Parathyroid adenoma (tissue), 2 donors: ENCODE measurements at regions not wholly inside any gene's neighbourhood (a gene's known extent, or its start where the extent isn't known, plus 50 kb on each side); places are given as distances from the start of the nearest gene placed in this dataset.

Source experiments
- H2AFZ ChIP-seq: fragments of 300-600 bp; sonication (generic); one replicate; pipeline ENCODE4 v1.7.0; 2017; ENCODE audit warnings: antibody characterized with exemption, mild to moderate bottlenecking
- H3K27ac ChIP-seq: fragments of 300-600 bp; sonication (generic); one replicate; pipeline ENCODE4 v1.7.0; 2017
- H3K27me3 ChIP-seq: fragments of 300-600 bp; sonication (generic); one replicate; pipeline ENCODE4 v1.7.0; 2017; ENCODE audit warnings: low read length; ENCODE audit not compliant: control insufficient read depth, insufficient read depth
- H3K36me3 ChIP-seq: fragments of 300-600 bp; sonication (generic); one replicate; pipeline ENCODE4 v1.7.0; 2017; ENCODE audit warnings: low read length; ENCODE audit not compliant: control insufficient read depth, insufficient read depth
- H3K4me1 ChIP-seq: fragments of 300-600 bp; sonication (generic); one replicate; pipeline ENCODE4 v1.7.0; 2017; ENCODE audit warnings: control low read depth
- H3K4me2 ChIP-seq: fragments of 300-600 bp; sonication (generic); one replicate; pipeline ENCODE4 v1.7.0; 2017; ENCODE audit warnings: low read length
- H3K4me3 ChIP-seq: fragments of 300-600 bp; sonication (generic); one replicate; pipeline ENCODE4 v1.7.0; 2017; ENCODE audit warnings: low read depth, low read length
- H3K79me2 ChIP-seq: fragments of 300-600 bp; sonication (generic); one replicate; pipeline ENCODE4 v1.7.0; 2017; ENCODE audit warnings: control low read depth
- H3K9ac ChIP-seq: fragments of 300-600 bp; sonication (generic); one replicate; pipeline ENCODE4 v1.7.0; 2017; ENCODE audit warnings: mild to moderate bottlenecking
- H3K9me3 ChIP-seq: fragments of 300-600 bp; sonication (generic); one replicate; pipeline ENCODE4 v1.7.0; 2017; ENCODE audit warnings: low read length; ENCODE audit not compliant: control insufficient read depth
- TF ChIP-seq, protein P1 (sequence below): fragments of 300-600 bp; sonication (generic); IDR thresholded peaks from one replicate; pipeline ENCODE4 v1.7.0; 2017; ENCODE audit warnings: antibody characterized with exemption, mild to moderate bottlenecking
- donor health status: primary hyperparathyroidism.

DNA sequence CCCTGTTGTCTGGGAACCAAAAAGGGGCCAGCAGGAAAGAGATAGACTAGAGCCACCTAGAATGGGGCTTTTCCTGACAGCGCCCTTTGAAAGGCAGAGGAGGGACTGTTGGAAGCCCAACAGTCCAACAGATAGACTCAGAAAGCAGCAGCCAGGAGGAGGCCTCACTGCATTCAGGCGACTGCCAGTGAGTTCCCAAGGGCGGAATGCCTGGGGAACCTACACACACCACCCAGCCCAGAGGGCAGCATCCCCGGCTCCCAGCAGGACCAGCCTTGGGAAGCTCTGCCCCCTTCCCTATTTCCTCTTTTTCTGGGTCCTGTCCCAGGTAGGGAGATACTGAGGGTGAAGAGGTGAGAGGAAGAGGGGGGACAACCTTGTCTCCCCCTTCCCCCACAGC, 192.4 kb upstream of the KLF4 start:
- TF ChIP-seq, protein P1, sequence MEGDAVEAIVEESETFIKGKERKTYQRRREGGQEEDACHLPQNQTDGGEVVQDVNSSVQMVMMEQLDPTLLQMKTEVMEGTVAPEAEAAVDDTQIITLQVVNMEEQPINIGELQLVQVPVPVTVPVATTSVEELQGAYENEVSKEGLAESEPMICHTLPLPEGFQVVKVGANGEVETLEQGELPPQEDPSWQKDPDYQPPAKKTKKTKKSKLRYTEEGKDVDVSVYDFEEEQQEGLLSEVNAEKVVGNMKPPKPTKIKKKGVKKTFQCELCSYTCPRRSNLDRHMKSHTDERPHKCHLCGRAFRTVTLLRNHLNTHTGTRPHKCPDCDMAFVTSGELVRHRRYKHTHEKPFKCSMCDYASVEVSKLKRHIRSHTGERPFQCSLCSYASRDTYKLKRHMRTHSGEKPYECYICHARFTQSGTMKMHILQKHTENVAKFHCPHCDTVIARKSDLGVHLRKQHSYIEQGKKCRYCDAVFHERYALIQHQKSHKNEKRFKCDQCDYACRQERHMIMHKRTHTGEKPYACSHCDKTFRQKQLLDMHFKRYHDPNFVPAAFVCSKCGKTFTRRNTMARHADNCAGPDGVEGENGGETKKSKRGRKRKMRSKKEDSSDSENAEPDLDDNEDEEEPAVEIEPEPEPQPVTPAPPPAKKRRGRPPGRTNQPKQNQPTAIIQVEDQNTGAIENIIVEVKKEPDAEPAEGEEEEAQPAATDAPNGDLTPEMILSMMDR = no peak
- Histone ChIP-seq H3K4me3 (no peak overlapping the region), H3K4me1 (no peaks in the 10 kb centered on the region), H3K9me3 (no peaks in the 10 kb centered on the region), H3K27me3 (no peaks in the 10 kb centered on the region), H3K36me3 (no peaks in the 10 kb centered on the region), H2AFZ (no peak overlapping the region), H3K79me2 (no peaks in the 10 kb centered on the region), H3K27ac (no peak overlapping the region), H3K4me2 (no peak overlapping the region), H3K9ac (no peak overlapping the region)

- Histone ChIP-seq H3K27ac (no peak overlapping the region), H3K36me3 (no peaks in the 10 kb centered on the region), H3K4me1 (no peaks in the 10 kb centered on the region), H3K4me2 (no peak overlapping the region), H3K9me3 (no peaks in the 10 kb centered on the region), H3K27me3 (no peaks in the 10 kb centered on the region), H3K9ac (no peak overlapping the region), H3K79me2 (no peaks in the 10 kb centered on the region), H2AFZ (no peak overlapping the region), H3K4me3 (no peak overlapping the region)
- TF ChIP-seq, protein P1 = no peak
Observed at GRCh38 chr9:107675351-107676259, 186.0 kb upstream of the KLF4 start.

DNA sequence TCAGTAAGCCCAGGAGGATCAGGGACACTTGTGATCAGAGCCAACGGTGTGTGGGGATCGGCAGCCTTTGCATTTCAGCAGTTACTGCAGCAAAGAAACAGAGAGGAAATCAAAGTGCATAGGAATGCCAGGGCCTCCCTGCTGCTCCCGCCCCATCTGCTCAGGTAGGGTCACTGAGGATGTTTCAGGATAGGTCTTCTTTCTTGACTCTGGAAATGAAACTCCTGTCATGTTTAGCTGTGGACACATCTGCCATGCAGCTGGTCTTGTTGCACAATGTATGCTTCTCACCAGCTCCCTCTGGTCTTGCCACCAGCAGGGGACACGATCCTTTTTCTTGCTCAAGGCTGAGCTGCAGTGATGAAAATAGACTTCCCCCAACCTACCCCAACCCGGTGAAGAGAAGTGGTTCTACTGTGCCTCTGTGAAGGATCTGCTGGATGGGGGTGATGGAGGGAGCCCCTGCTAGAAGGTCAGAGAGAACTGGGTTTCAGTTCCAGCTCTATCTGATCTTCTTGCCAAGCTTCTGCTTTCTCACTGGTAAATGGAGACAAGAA, 185.2 kb upstream of the KLF4 start:
- TF ChIP-seq, protein P1 = no peak
- Histone ChIP-seq H3K4me2 (no peak overlapping the region), H3K4me3 (no peak overlapping the region), H3K27me3 (no peaks in the 10 kb centered on the region), H3K9ac (no peak overlapping the region), H3K36me3 (no peaks in the 10 kb centered on the region), H3K27ac (no peak overlapping the region), H2AFZ (no peak overlapping the region), H3K9me3 (no peaks in the 10 kb centered on the region), H3K79me2 (no peaks in the 10 kb centered on the region), H3K4me1 (no peaks in the 10 kb centered on the region)

DNA sequence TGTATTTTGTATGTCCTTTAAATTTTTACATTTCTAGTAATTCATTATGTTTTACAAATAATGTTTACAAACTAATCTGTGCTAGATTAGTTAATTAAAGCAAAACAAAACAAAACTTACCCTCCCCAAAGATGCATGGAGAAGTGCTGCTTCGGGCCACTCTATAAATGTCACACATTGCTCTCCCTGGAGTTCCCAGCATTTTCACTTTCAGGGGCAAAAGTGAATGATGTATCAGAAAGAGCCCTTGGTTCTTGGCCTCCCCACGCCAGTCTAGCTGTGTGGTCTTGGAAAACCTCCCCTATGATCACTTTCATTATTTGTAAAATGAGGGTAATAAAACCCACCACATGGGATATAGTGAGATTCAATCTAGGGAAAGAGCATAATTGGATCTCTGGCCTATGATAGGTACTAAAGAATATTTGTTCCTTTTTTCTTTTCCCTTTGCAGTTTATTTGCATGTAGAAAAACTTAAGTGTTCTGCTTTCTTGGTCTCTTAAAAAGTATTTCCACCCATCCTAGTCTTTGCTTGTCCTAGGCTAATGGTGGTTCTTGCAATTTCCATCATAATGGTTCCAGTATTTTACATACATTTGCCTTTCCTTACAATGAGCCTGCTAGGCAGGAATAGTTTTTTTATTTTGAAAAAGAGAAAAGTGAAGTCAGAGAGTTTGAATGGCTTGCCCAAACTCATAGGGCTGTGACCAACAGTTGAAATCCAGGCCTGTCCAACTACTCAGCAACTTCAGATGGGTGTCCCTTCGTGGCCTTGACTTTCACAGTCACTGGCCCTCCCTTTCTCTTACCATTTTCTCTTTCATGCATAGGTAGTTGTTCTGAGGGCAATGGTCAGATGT, 184.5 kb upstream of the KLF4 start:
- no peak overlapping the region for H3K4me2 ChIP-seq
- no peak overlapping the region for H3K27ac ChIP-seq
- TF ChIP-seq, protein P1 = no peak
- H3K79me2 ChIP-seq = no peaks in the 10 kb centered on the region
- no peaks in the 10 kb centered on the region for H3K27me3 ChIP-seq
- no peak overlapping the region for H3K9ac ChIP-seq
- no peak overlapping the region for H3K4me3 ChIP-seq
- no peak overlapping the region for H2AFZ ChIP-seq
- no peaks in the 10 kb centered on the region for H3K36me3 ChIP-seq
- H3K4me1 ChIP-seq = no peaks in the 10 kb centered on the region
- no peaks in the 10 kb centered on the region for H3K9me3 ChIP-seq
